Tibial nerve (tissue), 4 donors: ENCODE measurements at regions not wholly inside any gene's neighbourhood (a gene's known extent, or its start where the extent isn't known, plus 50 kb on each side); places are given as distances from the start of the nearest gene placed in this dataset.

Experiments
- DNase-seq, 2 donors: peaks; one replicate each; pipeline ENCODE4 v3.0.0-alpha.2; 2019; ENCODE audit warnings: low spot score in 2 of 2
- H3K27ac ChIP-seq, 4 donors: fragments of 200-600 bp; sonication (generic) in 3 of 4; one replicate each; pipeline ENCODE4 v1.5.1; 2017 to 2019; ENCODE audit warnings: mild to moderate bottlenecking in 1 of 4
- H3K27me3 ChIP-seq, 2 donors: fragments of 200-600 bp; sonication (generic) in 1 of 2; one replicate each; pipeline versions ENCODE4 v1.5.1 to v1.6.0; 2017 to 2019
- H3K36me3 ChIP-seq, 3 donors: fragments of 200-600 bp; sonication (generic); one replicate each; pipeline ENCODE4 v1.5.1; 2018 to 2019
- H3K4me1 ChIP-seq, 4 donors: fragments of 200-600 bp; sonication (generic) in 3 of 4; one replicate each; pipeline ENCODE4 v1.5.1; 2017 to 2019
- H3K4me3 ChIP-seq, 4 donors: fragments of 200-600 bp; sonication (generic) in 3 of 4; one replicate each; pipeline ENCODE4 v1.5.1; 2017 to 2019; ENCODE audit warnings: mild to moderate bottlenecking in 1 of 4, moderate library complexity in 1 of 4
- H3K9me3 ChIP-seq, 4 donors: fragments of 200-600 bp; sonication (generic) in 3 of 4; one replicate each; pipeline ENCODE4 v1.5.1; 2017 to 2019
- CTCF ChIP-seq, 5 experiments: fragments of 200-600 bp in 3 of 5; fragments of 450-650 bp in 2 of 5; sonication (generic) in 3 of 5; IDR thresholded peaks; one replicate each; pipeline ENCODE4 v1.5.1; 2016 to 2019; ENCODE audit warnings: antibody characterized with exemption in 5 of 5, mild to moderate bottlenecking in 3 of 5, moderate library complexity in 2 of 5
- EP300 ChIP-seq, 2 donors: sonication (generic); formaldehyde crosslinking; IDR thresholded peaks; one replicate each; pipeline ENCODE4 v1.6.1; 2017; ENCODE audit warnings: antibody characterized with exemption in 2 of 2, mild to moderate bottlenecking in 1 of 2
- POLR2A ChIP-seq, 2 donors: fragments of 450-650 bp; IDR thresholded peaks; one replicate each; pipeline ENCODE4 v1.6.1; 2017; ENCODE audit warnings: antibody characterized with exemption in 2 of 2, mild to moderate bottlenecking in 2 of 2, moderate library complexity in 2 of 2
- WGBS, 2 donors: methylation state at CpG; one replicate each; pipeline ENCODE4 v1.1.5; 2018; 5-methylcytosine and 5-hydroxymethylcytosine counted together

- no peaks in the 10 kb centered on the region for H3K9me3 ChIP-seq
- peaks cover 0 to 2% of the 10 kb centered on the region in 2 donors for H3K27me3 ChIP-seq
- no peaks in the 10 kb centered on the region for H3K4me1 ChIP-seq
- H3K36me3 ChIP-seq = no peaks in the 10 kb centered on the region
- H3K27ac ChIP-seq = no peak overlapping the region
- no peak for DNase-seq
- TF ChIP-seq CTCF (IDR thresholded peaks at IDR 0.05) (no peak), EP300 (IDR thresholded peaks at IDR 0.05) (no peak), POLR2A (IDR thresholded peaks at IDR 0.05) (no peak)
- no peak overlapping the region for H3K4me3 ChIP-seq
- 62 to 75% methylated on average over 8 to 9 of the region's 9 CpGs for WGBS, 2 donors
These were observed 56.9 kb upstream of the PRPS1 start for GRCh38 chrX:107571296-107571998.

GRCh38 chrX:107573016-107573415 is 55.3 kb upstream of the PRPS1 start:
- no peak overlapping the region for H3K27ac ChIP-seq
- no peaks in the 10 kb centered on the region for H3K9me3 ChIP-seq
- peaks cover 0 to 2% of the 10 kb centered on the region in 2 donors for H3K27me3 ChIP-seq
- no peak overlapping the region for H3K4me3 ChIP-seq
- H3K36me3 ChIP-seq = no peaks in the 10 kb centered on the region
- TF ChIP-seq CTCF (IDR thresholded peaks at IDR 0.05) (no peak), POLR2A (IDR thresholded peaks at IDR 0.05) (no peak), EP300 (IDR thresholded peaks at IDR 0.05) (no peak)
- WGBS, 2 donors = 89 to 92% methylated on average over 7 of the region's 7 CpGs
- no peak for DNase-seq
- H3K4me1 ChIP-seq = no peaks in the 10 kb centered on the region

GRCh38 chrX:107574054-107574683 is 54.1 kb upstream of the PRPS1 start:
- 68 to 71% methylated on average over 3 of the region's 3 CpGs for WGBS, 2 donors
- H3K36me3 ChIP-seq = no peaks in the 10 kb centered on the region
- H3K4me1 ChIP-seq = no peaks in the 10 kb centered on the region
- H3K27ac ChIP-seq = no peak overlapping the region
- H3K27me3 ChIP-seq = peaks cover 0 to 2% of the 10 kb centered on the region in 2 donors
- no peak for DNase-seq
- no peak overlapping the region for H3K4me3 ChIP-seq
- no peaks in the 10 kb centered on the region for H3K9me3 ChIP-seq
- TF ChIP-seq EP300 (IDR thresholded peaks at IDR 0.05) (no peak), POLR2A (IDR thresholded peaks at IDR 0.05) (no peak), CTCF (IDR thresholded peaks at IDR 0.05) (no peak)

GRCh38 chrX:107574711-107575110 is 53.6 kb upstream of the PRPS1 start:
- TF ChIP-seq EP300 (IDR thresholded peaks at IDR 0.05) = no peak
- no peak for TF ChIP-seq CTCF (IDR thresholded peaks at IDR 0.05)
- TF ChIP-seq POLR2A (IDR thresholded peaks at IDR 0.05) = no peak
- H3K9me3 ChIP-seq = no peaks in the 10 kb centered on the region
- H3K27ac ChIP-seq = no peak overlapping the region
- H3K4me1 ChIP-seq = no peaks in the 10 kb centered on the region
- no peak overlapping the region for H3K4me3 ChIP-seq
- no peaks in the 10 kb centered on the region for H3K36me3 ChIP-seq
- DNase-seq = no peak
- H3K27me3 ChIP-seq = peaks cover 0 to 2% of the 10 kb centered on the region in 2 donors

GRCh38 chrX:107576392-107576791 is 51.9 kb upstream of the PRPS1 start:
- Histone ChIP-seq H3K9me3 (no peaks in the 10 kb centered on the region), H3K27ac (no peak overlapping the region), H3K27me3 (peaks cover 0 to 2% of the 10 kb centered on the region in 2 donors), H3K4me1 (no peaks in the 10 kb centered on the region), H3K4me3 (no peak overlapping the region), H3K36me3 (no peaks in the 10 kb centered on the region)
- WGBS, 2 donors = 88 to 93% methylated on average over 3 of the region's 3 CpGs
- TF ChIP-seq EP300 (IDR thresholded peaks at IDR 0.05) (no peak), POLR2A (IDR thresholded peaks at IDR 0.05) (no peak), CTCF (IDR thresholded peaks at IDR 0.05) (no peak)
- DNase-seq = no peak
